Muscle layer of duodenum (tissue), 2 donors: ENCODE measurements at regions not wholly inside any gene's neighbourhood (a gene's known extent, or its start where the extent isn't known, plus 50 kb on each side); places are given as distances from the start of the nearest gene placed in this dataset.

ENCODE experiments used
- H3K27ac ChIP-seq: one replicate; pipeline ENCODE4 v1.7.0; 2013; ENCODE audit warnings: mild to moderate bottlenecking, low read length
- H3K27me3 ChIP-seq: one replicate; pipeline ENCODE4 v1.7.0; 2013; ENCODE audit warnings: low read depth, mild to moderate bottlenecking, control low read depth, low read length
- H3K36me3 ChIP-seq, 2 donors: one replicate each; pipeline ENCODE4 v1.7.0; 2013; ENCODE audit warnings: low read length in 2 of 2, control low read depth in 1 of 2, mild to moderate bottlenecking in 1 of 2; ENCODE audit not compliant: insufficient read depth in 2 of 2, control insufficient read depth in 1 of 2
- H3K4me1 ChIP-seq, 2 donors: one replicate each; pipeline ENCODE4 v1.7.0; 2013; ENCODE audit warnings: low read length in 2 of 2, mild to moderate bottlenecking in 2 of 2, control low read depth in 1 of 2, moderate library complexity in 1 of 2; ENCODE audit not compliant: insufficient read depth in 2 of 2, control insufficient read depth in 1 of 2
- H3K4me3 ChIP-seq, 2 donors: one replicate each; pipeline ENCODE4 v1.7.0; 2013; ENCODE audit warnings: low read length in 2 of 2, low read depth in 1 of 2, mild to moderate bottlenecking in 1 of 2
- H3K9me3 ChIP-seq, 2 donors: one replicate each; pipeline ENCODE4 v1.7.0; 2013; ENCODE audit warnings: low read length in 2 of 2, control low read depth in 1 of 2, mild to moderate bottlenecking in 1 of 2; ENCODE audit not compliant: control insufficient read depth in 1 of 2
- donor health status: healthy.

DNA sequence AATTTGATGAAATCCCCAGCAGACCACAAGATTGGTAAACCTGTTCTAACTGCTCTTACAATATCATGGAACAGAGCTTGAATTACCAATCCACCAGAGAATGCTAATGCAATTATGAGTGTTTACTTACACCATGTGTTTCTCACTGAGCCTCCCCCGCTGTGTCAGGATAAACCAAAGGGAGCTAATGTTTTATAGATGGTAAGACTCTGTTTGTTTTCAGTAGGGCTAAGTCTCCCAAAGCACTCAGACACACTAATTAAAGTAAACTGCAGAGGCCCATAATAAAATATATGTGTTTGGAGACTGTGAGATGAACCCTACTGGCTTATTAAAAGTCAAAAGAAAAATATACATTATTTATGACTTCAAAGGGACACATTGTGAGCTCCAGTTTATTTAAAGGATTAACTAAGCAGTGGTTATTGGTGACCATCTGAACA is 261.7 kb upstream of the FAM241A start:
- Histone ChIP-seq H3K27ac (no peak overlapping the region), H3K4me3 (no peak overlapping the region), H3K9me3 (no peaks in the 10 kb centered on the region), H3K4me1 (no peaks in the 10 kb centered on the region), H3K27me3 (no peaks in the 10 kb centered on the region), H3K36me3 (no peaks in the 10 kb centered on the region)

DNA sequence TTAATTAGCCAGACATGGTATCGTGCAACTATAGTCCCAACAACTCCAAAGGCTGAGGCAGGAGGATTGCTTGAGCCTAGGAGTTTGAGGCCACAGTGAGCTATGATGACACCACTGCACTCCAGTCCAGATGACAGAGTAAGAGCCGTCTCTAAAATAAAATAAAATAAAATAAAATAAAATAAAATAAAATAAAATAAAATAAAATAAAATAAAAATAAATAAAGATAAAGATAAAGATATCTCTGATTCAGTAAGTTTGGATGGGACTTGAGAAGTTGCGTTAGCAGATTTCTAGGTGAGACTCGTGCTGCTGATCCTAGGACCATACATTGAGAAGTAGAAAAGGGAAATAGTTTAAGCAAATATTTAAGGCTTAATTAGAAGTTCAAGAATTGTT is 254.8 kb upstream of the FAM241A start:
- Histone ChIP-seq H3K9me3 (peaks cover 0 to 4% of the 10 kb centered on the region in 2 donors), H3K4me3 (no peak overlapping the region), H3K27me3 (no peaks in the 10 kb centered on the region), H3K27ac (no peak overlapping the region), H3K4me1 (no peaks in the 10 kb centered on the region), H3K36me3 (no peaks in the 10 kb centered on the region)

DNA sequence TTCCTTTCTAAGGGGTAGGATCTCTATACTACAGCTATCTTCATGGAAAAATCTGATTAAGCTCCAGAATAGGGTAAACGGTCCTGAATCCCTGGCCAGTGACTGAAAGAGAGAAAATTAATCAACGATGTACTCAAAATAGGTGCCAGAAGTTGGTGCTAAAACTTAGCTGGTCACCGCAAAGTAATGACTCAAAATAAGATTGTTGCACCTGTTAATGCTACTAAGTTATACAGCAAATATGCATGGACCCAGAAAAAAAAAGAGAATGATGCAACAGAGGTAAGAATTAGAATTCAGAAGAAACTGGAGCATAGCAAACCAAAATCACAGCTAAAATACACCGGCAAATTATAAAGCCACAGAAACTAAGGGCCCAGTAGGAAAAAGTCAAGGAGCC is 239.7 kb upstream of the FAM241A start:
- Histone ChIP-seq H3K36me3 (no peaks in the 10 kb centered on the region), H3K9me3 (no peaks in the 10 kb centered on the region), H3K27me3 (no peaks in the 10 kb centered on the region), H3K4me1 (no peaks in the 10 kb centered on the region), H3K4me3 (no peak overlapping the region), H3K27ac (no peak overlapping the region)

DNA sequence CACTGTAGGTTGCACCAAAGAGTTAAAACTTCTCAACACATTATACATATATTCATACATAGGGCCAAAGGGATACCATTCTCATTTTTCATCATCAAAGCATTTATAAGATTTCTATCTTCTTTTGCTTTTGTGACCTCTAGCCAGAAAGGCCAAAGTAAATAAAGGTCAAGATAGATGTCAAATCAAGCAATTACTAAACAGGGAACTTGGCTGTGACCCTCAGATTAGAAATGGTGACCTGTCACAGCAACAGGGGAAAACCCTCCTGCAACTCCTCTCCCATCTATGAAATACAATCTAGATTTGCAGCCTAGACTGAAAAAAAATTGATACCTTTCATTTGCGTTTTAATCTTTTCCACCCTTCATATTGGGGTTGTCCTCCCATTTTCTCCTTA is 225.6 kb upstream of the FAM241A start:
- Histone ChIP-seq H3K27ac (no peak overlapping the region), H3K27me3 (no peaks in the 10 kb centered on the region), H3K36me3 (no peaks in the 10 kb centered on the region), H3K9me3 (no peaks in the 10 kb centered on the region), H3K4me1 (no peaks in the 10 kb centered on the region), H3K4me3 (no peak overlapping the region)

DNA sequence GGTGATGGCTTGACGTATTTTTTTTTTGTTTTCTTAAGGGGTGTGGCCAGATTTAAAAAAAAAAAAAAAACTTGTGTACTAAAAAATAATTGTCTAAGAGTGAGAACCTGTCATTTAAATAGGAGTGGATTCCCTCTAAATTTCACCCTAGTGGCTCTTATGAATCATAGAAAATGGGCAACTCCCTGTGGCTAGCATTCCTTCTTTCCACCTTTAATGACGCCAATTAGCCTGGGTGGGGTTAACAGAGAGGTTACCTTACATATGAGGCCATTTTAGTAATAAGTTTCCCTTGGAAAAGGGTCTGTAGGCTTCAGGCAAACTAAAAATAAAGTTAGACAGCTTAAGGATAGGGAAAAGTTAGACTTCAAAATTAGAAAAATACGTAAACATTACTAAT is 223.5 kb upstream of the FAM241A start:
- Histone ChIP-seq H3K4me3 (no peak overlapping the region), H3K36me3 (no peaks in the 10 kb centered on the region), H3K4me1 (no peaks in the 10 kb centered on the region), H3K9me3 (no peaks in the 10 kb centered on the region), H3K27ac (no peak overlapping the region), H3K27me3 (no peaks in the 10 kb centered on the region)

DNA sequence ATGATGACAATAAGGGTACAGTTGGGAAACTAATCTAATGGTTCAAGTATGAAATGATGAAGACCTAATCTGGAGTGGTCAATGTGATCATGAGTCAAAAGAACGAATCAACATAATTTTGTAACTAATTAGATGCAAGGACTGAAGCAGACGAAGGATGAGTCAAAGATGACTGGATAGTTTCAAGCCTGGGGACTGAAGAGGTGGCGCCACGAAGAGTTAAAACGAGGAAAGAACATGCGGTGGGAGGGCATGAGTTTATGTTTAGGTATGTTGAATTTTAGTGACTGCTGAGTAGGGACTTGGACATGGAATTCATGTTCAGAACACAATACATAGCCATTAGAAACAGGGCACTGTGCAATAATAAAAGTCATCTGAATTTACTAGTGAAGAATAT is 221.5 kb upstream of the FAM241A start:
- H3K4me3 ChIP-seq = no peak overlapping the region
- H3K27ac ChIP-seq = no peak overlapping the region
- no peaks in the 10 kb centered on the region for H3K27me3 ChIP-seq

DNA sequence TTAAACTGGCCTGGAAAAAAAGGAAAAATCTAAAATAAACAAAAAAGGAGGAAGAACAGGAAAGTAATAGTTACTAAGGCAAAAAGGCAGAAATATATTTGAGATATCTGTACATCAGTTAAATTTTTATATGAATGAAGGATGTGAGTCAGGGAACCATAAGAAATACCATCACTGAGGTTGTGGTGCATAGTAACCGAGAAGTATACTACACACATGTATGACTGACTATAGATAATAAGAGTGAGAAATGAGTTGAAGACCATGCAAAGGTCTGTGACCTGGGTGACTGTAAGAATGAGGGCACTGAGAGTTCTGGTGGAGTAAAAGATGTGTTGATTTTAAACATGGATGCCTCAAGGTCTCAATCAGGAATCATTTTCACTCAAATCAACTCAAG is 220.6 kb upstream of the FAM241A start:
- H3K9me3 ChIP-seq = no peaks in the 10 kb centered on the region
- no peaks in the 10 kb centered on the region for H3K27me3 ChIP-seq
- no peaks in the 10 kb centered on the region for H3K4me1 ChIP-seq
- no peaks in the 10 kb centered on the region for H3K36me3 ChIP-seq
- no peak overlapping the region for H3K27ac ChIP-seq
- H3K4me3 ChIP-seq = no peak overlapping the region

More for the DNA sequence above, 221.5 kb upstream of the FAM241A start:
- Histone ChIP-seq H3K36me3 (no peaks in the 10 kb centered on the region), H3K4me1 (no peaks in the 10 kb centered on the region), H3K9me3 (no peaks in the 10 kb centered on the region)

DNA sequence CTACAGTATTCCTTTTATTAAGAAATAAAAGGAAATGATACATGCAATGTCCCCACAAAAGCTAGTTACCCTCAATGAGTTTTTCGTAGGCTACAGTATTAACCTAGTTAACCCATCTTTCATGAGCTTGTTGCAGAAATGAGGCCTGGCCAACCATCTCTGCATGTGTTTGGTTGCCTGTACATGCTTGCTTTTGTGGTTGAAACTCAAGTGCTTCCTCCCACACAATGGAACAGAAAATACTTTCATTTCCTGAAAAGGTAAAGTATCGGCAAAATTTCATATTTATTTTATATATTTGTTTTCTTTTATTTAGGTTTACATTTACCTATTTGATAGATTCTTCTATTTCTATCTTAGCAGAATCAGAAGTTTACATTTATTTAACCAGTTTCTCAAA is 214.6 kb upstream of the FAM241A start:
- Histone ChIP-seq H3K9me3 (no peaks in the 10 kb centered on the region), H3K36me3 (no peaks in the 10 kb centered on the region), H3K27me3 (no peaks in the 10 kb centered on the region)

DNA sequence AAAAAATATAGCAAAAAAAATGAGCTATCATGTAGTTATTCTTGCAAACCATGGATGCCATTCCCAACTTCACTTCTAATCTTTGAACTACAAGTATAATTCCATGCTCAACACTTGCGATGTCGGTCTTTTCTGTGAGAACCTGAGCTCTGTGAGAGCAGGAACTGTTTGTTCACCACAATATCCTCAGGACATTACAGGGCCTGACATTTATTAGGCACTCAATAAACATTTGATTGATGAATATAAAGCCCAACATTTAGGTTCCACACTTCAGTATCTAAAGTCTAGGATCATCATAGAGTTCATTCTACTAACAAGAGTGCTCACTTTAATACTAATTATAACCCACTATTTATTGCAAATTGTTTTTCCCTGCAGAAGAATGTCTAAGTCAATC is 211.6 kb upstream of the FAM241A start:
- H3K9me3 ChIP-seq = no peaks in the 10 kb centered on the region
- H3K4me1 ChIP-seq = no peaks in the 10 kb centered on the region
- no peak overlapping the region for H3K4me3 ChIP-seq
- H3K36me3 ChIP-seq = no peaks in the 10 kb centered on the region
- H3K27me3 ChIP-seq = no peaks in the 10 kb centered on the region
- no peak overlapping the region for H3K27ac ChIP-seq

More for the DNA sequence above, 214.6 kb upstream of the FAM241A start:
- no peak overlapping the region for H3K27ac ChIP-seq
- H3K4me1 ChIP-seq = no peaks in the 10 kb centered on the region
- H3K4me3 ChIP-seq = no peak overlapping the region

DNA sequence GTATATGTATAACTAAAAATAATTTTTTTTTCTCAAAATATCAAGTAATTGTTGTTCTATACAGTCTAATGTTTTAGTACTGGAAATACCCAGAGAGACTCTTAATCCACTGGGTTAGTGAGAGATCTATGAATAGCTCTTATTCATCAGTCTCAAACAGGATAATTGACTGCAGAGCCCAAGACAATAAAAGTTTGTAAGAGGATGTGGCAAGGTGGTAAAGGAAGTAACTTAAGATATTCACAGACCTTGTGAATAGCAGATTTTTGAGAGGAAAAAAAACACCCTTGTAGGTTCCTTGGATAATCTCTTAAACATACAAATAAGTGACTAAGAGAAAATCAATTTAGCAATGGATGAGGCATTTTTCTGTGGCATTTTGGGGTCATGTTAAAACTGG is 210.9 kb upstream of the FAM241A start:
- no peak overlapping the region for H3K27ac ChIP-seq
- H3K4me3 ChIP-seq = no peak overlapping the region
- H3K4me1 ChIP-seq = no peaks in the 10 kb centered on the region
- no peaks in the 10 kb centered on the region for H3K36me3 ChIP-seq
- H3K9me3 ChIP-seq = no peaks in the 10 kb centered on the region
- H3K27me3 ChIP-seq = no peaks in the 10 kb centered on the region

DNA sequence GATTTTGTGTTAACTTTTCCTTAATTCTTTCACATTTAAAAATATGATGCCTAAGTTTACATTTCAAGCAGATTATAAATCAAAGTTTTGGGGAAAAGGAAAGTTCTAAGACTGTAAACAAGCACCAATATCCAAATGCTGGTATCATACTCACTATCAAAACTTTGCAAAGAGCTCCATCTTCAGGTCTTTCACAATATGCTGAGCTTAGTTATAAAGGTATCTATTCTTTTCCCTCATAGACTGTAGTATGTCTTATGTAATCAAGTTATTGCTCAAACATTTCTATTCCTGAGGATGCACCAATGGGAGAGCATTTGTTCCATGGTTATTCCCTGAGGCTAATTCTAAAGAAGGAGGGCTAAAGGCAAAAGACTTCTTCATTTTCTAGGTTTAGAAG is 207.9 kb upstream of the FAM241A start:
- no peak overlapping the region for H3K4me3 ChIP-seq
- H3K36me3 ChIP-seq = no peaks in the 10 kb centered on the region
- H3K27ac ChIP-seq = no peak overlapping the region
- H3K4me1 ChIP-seq = no peaks in the 10 kb centered on the region
- no peaks in the 10 kb centered on the region for H3K9me3 ChIP-seq
- H3K27me3 ChIP-seq = no peaks in the 10 kb centered on the region

DNA sequence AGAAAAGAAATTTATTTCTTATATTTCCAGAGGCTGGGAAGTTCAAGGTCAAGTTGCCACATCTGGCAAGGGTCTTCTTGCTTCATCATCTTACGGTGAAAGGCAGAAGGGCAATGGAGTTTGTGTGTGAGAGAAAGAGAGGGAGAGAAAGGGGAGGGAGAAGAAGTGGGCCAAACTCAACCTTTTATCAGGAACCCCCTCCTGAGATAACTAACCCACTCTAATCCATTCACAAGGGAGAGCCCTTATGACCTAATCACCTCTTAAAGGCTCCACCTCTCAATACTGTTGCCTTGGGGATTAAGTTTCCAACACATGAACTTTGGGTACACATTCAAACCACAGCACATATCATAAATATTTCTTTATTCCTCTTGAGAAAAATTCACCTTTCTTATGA is 203.3 kb upstream of the FAM241A start:
- H3K4me1 ChIP-seq = no peaks in the 10 kb centered on the region
- H3K27ac ChIP-seq = no peak overlapping the region
- no peaks in the 10 kb centered on the region for H3K36me3 ChIP-seq
- no peaks in the 10 kb centered on the region for H3K27me3 ChIP-seq
- no peak overlapping the region for H3K4me3 ChIP-seq
- H3K9me3 ChIP-seq = no peaks in the 10 kb centered on the region
